Gastrocnemius medialis (tissue), 4 donors: ENCODE measurements at regions not wholly inside any gene's neighbourhood (a gene's known extent, or its start where the extent isn't known, plus 50 kb on each side); places are given as distances from the start of the nearest gene placed in this dataset.

Source experiments
- POLR2A ChIP-seq, 2 donors: fragments of 450-650 bp; IDR thresholded peaks; one replicate each; pipeline ENCODE4 v1.6.1; 2017; ENCODE audit warnings: antibody characterized with exemption in 2 of 2, mild to moderate bottlenecking in 2 of 2, moderate library complexity in 2 of 2
- TF ChIP-seq, protein P1 (sequence below), 5 experiments: fragments of 450-650 bp in 3 of 5; fragments of 200-600 bp in 2 of 5; sonication (generic) in 2 of 5; IDR thresholded peaks in 4 of 5; conservative IDR thresholded peaks in 1 of 5; 1 replicate in 4 of 5; 2 replicates in 1 of 5; pipeline ENCODE4 v1.5.1; 2016 to 2019; ENCODE audit warnings: antibody characterized with exemption in 5 of 5, mild to moderate bottlenecking in 3 of 5, moderate library complexity in 3 of 5

DNA sequence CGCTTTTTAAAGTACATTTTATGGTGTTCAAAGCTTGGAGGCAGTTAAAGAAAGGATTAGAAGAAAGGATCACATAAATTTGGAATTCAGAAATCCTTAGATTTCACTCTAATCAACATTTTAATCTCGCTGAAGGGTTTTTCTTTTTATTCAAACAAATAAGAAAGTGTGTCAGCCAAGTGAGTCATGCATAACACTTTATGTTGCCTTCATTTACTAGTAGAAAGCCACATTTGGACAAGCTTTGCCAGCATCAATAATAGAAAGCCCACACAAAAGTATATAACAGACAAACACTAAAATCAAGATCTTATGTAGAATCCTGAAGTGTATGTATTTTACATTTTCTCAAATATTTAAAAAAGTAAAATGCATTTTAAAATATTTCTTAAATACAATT, 154.9 kb upstream of the TRPC4 start:
- TF ChIP-seq, protein P1, sequence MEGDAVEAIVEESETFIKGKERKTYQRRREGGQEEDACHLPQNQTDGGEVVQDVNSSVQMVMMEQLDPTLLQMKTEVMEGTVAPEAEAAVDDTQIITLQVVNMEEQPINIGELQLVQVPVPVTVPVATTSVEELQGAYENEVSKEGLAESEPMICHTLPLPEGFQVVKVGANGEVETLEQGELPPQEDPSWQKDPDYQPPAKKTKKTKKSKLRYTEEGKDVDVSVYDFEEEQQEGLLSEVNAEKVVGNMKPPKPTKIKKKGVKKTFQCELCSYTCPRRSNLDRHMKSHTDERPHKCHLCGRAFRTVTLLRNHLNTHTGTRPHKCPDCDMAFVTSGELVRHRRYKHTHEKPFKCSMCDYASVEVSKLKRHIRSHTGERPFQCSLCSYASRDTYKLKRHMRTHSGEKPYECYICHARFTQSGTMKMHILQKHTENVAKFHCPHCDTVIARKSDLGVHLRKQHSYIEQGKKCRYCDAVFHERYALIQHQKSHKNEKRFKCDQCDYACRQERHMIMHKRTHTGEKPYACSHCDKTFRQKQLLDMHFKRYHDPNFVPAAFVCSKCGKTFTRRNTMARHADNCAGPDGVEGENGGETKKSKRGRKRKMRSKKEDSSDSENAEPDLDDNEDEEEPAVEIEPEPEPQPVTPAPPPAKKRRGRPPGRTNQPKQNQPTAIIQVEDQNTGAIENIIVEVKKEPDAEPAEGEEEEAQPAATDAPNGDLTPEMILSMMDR (IDR thresholded peaks at IDR 0.05 in 4 of 5, conservative IDR thresholded peaks at IDR 0.05 in 1 of 5), result no peak
- TF ChIP-seq POLR2A (IDR thresholded peaks at IDR 0.05), result no peak
